Fibroblast of the aortic adventitia (primary cell): ENCODE measurements at regions not wholly inside any gene's neighbourhood (a gene's known extent, or its start where the extent isn't known, plus 50 kb on each side); places are given as distances from the start of the nearest gene placed in this dataset.

Experiments used
- DNase-seq: peaks from one replicate; pipeline ENCODE4 v3.0.0-alpha.2; 2010; ENCODE audit warnings: low read depth
- H3K4me3 ChIP-seq: 2 replicates; pipeline ENCODE4 v1.5.1; 2011; ENCODE audit warnings: low read depth, mild to moderate bottlenecking, control low read depth, low read length, moderate library complexity
- CTCF ChIP-seq: IDR thresholded peaks from 2 replicates; pipeline ENCODE4 v1.5.1; 2011; ENCODE audit warnings: mild to moderate bottlenecking, low read length, control low read depth, inconsistent platforms; ENCODE audit not compliant: insufficient read depth

- DNase-seq, result peak; percentile 39
- H3K4me3 ChIP-seq, result no peak overlapping the region
These were observed 216.3 kb downstream of the SLC6A15 start for GRCh38 chr12:84696281-84696680.

GRCh38 chr12:84694116-84694515 is 218.5 kb downstream of the SLC6A15 start:
- TF ChIP-seq CTCF, result no peak
- H3K4me3 ChIP-seq, result no peak overlapping the region
- peak; percentile 55 for DNase-seq

More at GRCh38 chr12:84696281-84696680, 216.3 kb downstream of the SLC6A15 start:
- no peak for TF ChIP-seq CTCF

GRCh38 chr12:84692071-84692470 is 220.5 kb downstream of the SLC6A15 start:
- no peak overlapping the region for H3K4me3 ChIP-seq
- TF ChIP-seq CTCF, result no peak
- DNase-seq, result no peak

GRCh38 chr12:84691266-84691665 is 221.3 kb downstream of the SLC6A15 start:
- no peak for TF ChIP-seq CTCF
- DNase-seq, result no peak

GRCh38 chr12:84689638-84690037 is 223.0 kb downstream of the SLC6A15 start:
- no peak for DNase-seq
- H3K4me3 ChIP-seq, result no peak overlapping the region
- no peak for TF ChIP-seq CTCF

More at GRCh38 chr12:84691266-84691665, 221.3 kb downstream of the SLC6A15 start:
- no peak overlapping the region for H3K4me3 ChIP-seq

GRCh38 chr12:84685379-84685778 is 227.2 kb downstream of the SLC6A15 start:
- no peak for TF ChIP-seq CTCF
- H3K4me3 ChIP-seq, result no peak overlapping the region
- no peak for DNase-seq

- no peak for TF ChIP-seq CTCF
- no peak for DNase-seq
- no peak overlapping the region for H3K4me3 ChIP-seq
These were observed 235.8 kb downstream of the SLC6A15 start for GRCh38 chr12:84676787-84677186.
